Limb (tissue), 2 donors: ENCODE measurements at regions not wholly inside any gene's neighbourhood (a gene's known extent, or its start where the extent isn't known, plus 50 kb on each side); places are given as distances from the start of the nearest gene placed in this dataset.
A peak's percentile ranks its signal among the peaks of the same experiment; 100 is the strongest.

Source experiments
- DNase-seq, 2 donors: peaks; one replicate each; pipeline ENCODE4 v3.0.0-alpha.2; 2016; ENCODE audit errors: extremely low spot score in 2 of 2

DNA sequence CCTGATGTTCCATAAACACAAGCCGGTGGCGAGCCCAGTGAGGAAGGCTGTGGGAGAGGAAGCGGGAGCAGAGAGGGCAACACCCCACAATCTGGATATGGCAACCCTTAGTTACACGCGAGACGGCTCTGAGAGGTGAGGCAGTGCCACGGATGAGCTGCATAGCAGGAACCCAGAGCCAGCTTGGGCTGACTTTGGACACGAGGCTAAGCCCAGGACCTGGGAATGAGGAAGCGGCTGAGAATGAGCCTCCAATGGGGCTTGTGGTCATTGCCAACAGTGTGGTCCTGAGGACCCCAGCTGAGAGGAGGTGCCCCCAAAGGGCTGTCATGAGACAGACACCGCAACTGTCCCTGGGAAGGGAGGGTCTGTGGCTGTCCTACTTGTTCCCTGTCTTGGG, 160.0 kb upstream of the SMIM23 start:
- DNase-seq = no peak

GRCh38 chr5:171627936-171628632, 157.5 kb upstream of the SMIM23 start:
- DNase-seq = no peak

- no peak for DNase-seq
Observed at GRCh38 chr5:171628633-171628974, 157.0 kb upstream of the SMIM23 start.

- no peak for DNase-seq
Observed at GRCh38 chr5:171629221-171629620, 156.4 kb upstream of the SMIM23 start.

DNA sequence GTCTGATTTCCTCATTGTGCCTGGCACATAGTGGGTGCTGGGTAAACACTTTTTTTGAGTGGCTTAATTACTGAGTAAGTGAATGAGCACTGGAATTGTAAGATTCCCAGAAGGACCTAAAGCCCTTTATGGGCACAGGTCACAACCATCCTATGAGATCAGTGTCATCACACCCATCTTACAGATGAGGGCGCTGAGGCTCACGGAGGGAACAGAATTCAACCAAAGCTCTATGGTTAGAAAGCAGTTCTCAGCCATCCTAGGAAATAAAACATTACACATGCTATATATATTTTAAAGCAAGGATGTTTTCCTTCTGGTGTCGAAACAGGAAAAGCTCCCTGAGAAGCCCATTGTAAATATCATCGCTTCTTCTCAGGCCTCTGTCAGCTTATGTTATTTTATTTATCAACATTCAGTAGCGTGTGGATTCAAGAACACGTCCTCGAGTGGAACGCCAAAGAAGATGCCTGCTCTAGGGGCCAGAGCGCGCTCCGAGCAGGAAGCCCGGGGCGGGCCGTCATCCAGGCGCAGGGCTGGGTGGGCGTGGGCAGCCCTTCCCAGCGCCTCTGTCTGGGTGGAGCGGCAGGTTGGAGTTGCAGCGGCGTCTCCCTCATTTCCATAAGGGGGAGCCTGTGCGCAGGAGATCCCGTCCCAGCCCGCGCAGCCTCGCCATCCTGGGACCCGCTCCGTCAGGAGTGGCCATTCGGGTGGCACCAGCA, 155.8 kb upstream of the SMIM23 start:
- peak; percentile 81 to 84 for DNase-seq

DNA sequence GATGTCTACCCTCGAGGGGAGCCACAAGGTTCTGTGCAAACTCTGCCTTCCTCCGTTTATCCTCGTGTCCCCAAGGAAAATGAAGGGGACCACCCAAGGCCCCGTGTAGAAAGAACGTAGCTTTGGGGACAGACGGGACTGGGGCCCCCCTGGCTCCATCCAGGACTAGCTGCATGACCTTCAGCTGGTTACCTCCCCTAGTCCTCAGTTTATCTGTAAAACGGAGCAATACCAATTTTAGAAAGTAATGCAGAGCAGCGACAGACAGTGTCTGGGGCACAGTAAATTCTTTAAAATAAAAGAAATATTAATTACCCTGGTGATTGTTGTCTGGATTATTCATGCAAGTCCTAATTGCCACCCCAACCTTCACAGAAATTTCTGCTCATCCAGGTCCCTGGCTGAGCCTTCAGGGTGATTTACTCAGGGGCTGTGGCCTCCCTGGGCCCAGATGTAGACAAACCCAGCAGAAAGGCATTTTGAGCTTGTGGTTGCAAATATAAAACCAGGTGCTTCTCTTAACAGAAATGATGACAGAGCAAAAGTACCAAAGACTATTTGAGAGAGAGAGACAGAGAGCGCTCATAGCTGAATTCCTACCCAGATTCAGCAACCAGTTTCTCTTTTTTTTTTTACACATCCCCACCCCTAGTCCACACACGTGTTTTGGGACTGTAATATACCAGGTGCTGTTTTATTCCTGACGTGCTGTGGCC, 155.1 kb upstream of the SMIM23 start:
- DNase-seq = no peak

- no peak for DNase-seq
Observed at GRCh38 chr5:171632616-171633015, 153.0 kb upstream of the SMIM23 start.

DNA sequence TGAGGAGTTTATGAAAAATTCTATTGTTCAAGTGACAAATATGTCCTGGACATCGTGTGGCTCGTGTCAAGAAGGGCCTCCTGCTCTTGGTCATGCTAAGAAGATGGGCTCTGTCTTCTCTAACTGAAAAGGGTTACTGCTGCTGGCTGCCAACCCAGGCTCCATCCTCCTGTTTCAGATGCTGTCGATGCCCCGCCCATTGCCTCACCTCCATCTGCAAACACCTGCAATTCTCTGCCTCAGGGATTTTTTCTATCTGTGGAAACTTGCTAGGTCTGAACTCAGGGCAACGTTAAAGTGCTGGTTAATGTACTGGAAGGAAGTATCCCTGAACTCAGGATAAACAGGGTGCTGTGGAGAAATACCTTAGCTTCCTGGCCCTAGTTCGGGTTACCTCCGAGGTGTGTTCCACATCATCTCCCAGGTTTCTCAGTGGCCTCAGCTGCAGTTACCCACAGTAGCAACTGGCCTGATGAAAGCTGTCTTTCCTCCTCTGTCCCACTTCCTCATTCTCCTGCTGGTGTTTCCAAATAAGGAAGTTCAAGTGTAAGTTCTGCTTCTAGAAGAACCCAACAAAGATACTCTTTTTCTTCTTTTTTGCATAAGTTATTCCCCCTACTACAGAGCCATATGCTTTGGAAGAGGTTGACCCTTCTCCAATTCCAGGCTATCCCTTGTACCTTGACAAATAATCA, 151.7 kb upstream of the SMIM23 start:
- no peak for DNase-seq

DNA sequence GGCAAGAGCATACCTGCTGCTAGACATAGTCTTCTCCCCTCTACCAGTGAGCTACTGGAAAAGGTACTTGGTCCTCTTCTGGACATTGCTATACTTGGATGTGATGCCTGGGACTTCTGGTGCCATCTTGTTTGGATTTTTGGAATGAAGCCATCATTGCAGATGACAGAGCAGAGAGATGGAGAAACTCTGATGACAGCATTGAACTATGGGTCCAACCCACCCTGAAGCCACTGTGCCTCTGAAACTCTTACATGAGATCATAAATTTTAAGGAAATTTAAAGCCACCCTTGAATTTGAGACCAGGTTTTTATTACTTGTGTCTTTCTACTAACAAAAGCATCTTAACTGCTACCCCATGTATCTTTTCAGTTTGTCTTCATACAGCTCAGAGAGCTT, 151.1 kb upstream of the SMIM23 start:
- DNase-seq = no peak

GRCh38 chr5:171635028-171635427, 150.6 kb upstream of the SMIM23 start:
- DNase-seq = no peak

- DNase-seq = no peak
Observed at GRCh38 chr5:171635561-171636245, 149.9 kb upstream of the SMIM23 start.

DNA sequence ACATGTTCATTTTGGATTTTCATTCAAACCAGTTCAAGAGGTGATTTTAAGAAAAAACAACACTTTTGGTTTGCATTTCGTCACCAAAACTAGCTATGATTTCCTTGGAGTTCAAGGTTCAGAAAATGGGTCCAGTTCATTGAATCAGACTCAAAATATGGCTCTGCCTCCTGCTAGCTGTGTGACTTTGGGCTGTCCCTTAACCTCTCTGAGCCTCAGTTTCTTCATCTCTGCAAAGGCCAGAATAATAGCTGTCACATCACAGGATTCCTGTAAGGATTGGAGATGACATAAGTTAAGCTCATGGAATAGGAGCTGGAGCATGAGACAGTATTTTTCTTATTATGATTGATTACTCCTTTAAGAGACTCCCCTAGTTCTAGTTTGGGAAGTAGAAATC, 147.8 kb upstream of the SMIM23 start:
- DNase-seq = no peak

DNA sequence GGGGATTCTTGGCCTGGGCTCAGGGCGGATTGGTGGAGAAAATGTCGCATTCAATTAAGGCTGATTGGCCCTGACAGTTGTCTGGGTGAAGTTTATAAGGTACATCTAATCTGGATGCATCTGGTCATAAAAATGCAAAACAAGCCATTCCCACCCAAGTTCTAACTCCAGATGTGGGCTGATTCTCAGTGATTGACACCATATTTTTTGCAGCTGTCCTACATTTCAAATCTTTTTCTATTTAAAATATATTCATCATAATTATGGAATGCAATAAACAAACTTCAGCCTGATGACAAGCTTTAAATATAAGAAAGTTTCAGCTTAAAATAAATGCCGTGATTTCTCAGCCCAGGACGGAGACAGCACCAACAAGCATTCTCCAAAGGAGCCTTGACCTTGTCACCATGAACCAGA, 146.4 kb upstream of the SMIM23 start:
- DNase-seq = no peak

- no peak for DNase-seq
Observed at GRCh38 chr5:171639966-171640365, 145.7 kb upstream of the SMIM23 start.

- no peak for DNase-seq
Observed at GRCh38 chr5:171640480-171640879, 145.1 kb upstream of the SMIM23 start.

DNA sequence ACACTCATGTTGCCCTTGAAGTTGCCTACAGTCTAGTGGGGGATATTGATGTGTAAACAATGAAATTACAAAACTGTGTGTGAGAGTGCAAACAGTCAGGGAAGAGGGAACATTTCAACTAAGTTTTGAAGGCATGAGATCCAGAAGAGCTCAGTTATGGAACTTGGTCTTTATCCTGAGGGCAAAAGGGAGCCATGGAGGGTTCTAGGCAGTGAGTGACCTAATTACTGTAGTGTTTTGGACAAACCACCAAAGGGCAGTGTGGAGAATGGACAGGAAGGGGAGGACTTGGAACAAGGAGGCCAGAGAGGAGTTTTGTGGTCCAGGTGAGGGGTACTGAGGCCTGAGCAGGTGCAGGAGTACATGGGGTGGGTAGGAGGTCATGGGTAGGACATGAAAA, 143.7 kb upstream of the SMIM23 start:
- DNase-seq = no peak

DNA sequence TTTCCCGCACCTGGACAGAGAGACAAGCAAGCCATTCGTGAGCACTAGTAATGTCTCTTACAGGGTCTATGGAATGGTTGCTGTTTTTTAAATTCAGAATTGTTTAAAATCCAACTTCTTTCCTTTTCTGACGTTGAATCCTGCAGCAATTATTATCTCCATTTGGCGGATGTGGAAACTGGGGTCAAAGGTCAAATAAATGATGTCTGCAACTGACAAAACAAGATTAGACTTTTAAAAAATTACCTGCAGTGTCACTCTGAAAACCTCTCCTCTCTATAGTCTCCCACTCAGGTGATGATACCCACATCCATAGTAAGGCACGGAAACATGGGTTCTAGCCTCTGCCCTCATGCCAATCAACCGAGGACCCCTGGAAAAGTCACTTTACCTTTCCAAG, 142.7 kb upstream of the SMIM23 start:
- no peak for DNase-seq

GRCh38 chr5:171644536-171644935, 141.1 kb upstream of the SMIM23 start:
- peak in 1 of 2 donors; percentile 67 for DNase-seq

DNA sequence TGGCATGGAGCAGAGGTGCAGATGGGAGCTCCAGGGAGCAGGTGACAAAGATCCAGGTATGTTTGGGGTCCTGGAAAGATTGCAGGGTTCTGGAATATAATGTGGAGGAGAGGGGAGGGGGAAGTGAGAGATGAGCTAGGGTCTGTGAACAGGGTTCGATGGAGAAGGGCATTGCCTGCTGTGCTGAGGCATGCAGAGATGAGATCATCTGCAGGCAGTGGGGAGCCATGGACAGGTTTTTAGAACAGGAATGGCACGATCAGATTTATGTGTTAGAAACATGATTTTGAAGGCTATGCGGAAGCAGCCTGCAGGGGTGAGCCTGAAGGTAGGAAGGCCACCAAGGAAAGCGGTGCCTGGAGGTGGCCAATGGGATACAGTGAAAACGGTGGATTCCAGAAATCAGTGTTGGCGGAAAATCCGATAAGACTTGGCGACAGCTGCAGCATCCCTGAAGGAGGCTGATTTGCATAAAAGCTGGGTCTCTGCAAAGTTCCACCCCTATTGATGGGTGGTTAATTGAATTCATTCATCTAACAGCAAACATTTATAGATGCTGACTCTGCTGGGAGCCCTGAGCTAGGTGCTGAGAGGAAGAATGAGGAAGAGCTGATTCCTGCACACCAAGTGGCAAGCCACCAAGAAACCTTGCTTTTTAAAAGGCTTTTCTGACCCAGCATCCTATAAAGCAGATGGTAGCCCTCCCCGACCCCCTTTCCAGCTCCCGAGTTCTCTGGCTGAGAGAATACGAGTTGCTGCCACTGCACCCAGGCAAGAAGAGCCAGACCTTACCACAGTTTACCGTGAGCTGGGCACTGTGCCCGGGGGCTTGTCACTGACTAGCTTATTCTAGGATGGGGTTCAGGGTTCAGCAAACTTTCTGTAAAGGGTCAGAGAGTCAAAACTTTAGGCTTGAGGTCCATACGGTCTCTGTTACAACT, 139.2 kb upstream of the SMIM23 start:
- no peak for DNase-seq
